NCI-H2029 treated with DMSO at 0.1 percent for 48 hours (cell line): ENCODE measurements at regions not wholly inside any gene's neighbourhood (a gene's known extent, or its start where the extent isn't known, plus 50 kb on each side); places are given as distances from the start of the nearest gene placed in this dataset.

ENCODE experiments used
- DNase-seq: peaks from one replicate; lab custom pipeline; 2025; lab: John Stamatoyannopoulos, UW

- no peak for DNase-seq
Measured at GRCh38 chr12:125677829-125678228, 612.6 kb downstream of the AACS start.

- DNase-seq = no peak
Measured at GRCh38 chr12:125678589-125678993, 613.4 kb downstream of the AACS start.

GRCh38 chr12:125683748-125684381, 618.6 kb downstream of the AACS start:
- no peak for DNase-seq

GRCh38 chr12:125684968-125685790, 619.9 kb downstream of the AACS start:
- DNase-seq = no peak

- DNase-seq = no peak
Measured at GRCh38 chr12:125685915-125686314, 620.7 kb downstream of the AACS start.

- DNase-seq = no peak
Measured at GRCh38 chr12:125687403-125687802, 622.2 kb downstream of the AACS start.

GRCh38 chr12:125687820-125688219, 622.6 kb downstream of the AACS start:
- DNase-seq = no peak

GRCh38 chr12:125688223-125688622, 623.0 kb downstream of the AACS start:
- no peak for DNase-seq

GRCh38 chr12:125688881-125689280, 623.6 kb downstream of the AACS start:
- DNase-seq = no peak

GRCh38 chr12:125689576-125690410, 624.6 kb downstream of the AACS start:
- DNase-seq = no peak

GRCh38 chr12:125690841-125691240, 625.6 kb downstream of the AACS start:
- DNase-seq = no peak

- no peak for DNase-seq
Measured at GRCh38 chr12:125696054-125696453, 630.8 kb downstream of the AACS start.

- DNase-seq = no peak
Measured at GRCh38 chr12:125704803-125705202, 639.6 kb downstream of the AACS start.

GRCh38 chr12:125720961-125721360, 655.7 kb downstream of the AACS start:
- DNase-seq = no peak

- no peak for DNase-seq
Measured at GRCh38 chr12:125734137-125734536, 668.9 kb downstream of the AACS start.

GRCh38 chr12:125738211-125738610, 673.0 kb downstream of the AACS start:
- DNase-seq = no peak

GRCh38 chr12:125742413-125742812, 677.2 kb downstream of the AACS start:
- DNase-seq = no peak

- no peak for DNase-seq
Measured at GRCh38 chr12:125744201-125744600, 679.0 kb downstream of the AACS start.

- DNase-seq = no peak
Measured at GRCh38 chr12:125755512-125755911, 690.3 kb downstream of the AACS start.

- DNase-seq = no peak
Measured at GRCh38 chr12:125766091-125766490, 700.9 kb downstream of the AACS start.

GRCh38 chr12:125772403-125772802, 707.2 kb downstream of the AACS start:
- DNase-seq = no peak

- no peak for DNase-seq
Measured at GRCh38 chr12:125773033-125773640, 707.9 kb downstream of the AACS start.
